ENCODE measurements at regions not wholly inside any gene's neighbourhood (a gene's known extent, or its start where the extent isn't known, plus 50 kb on each side); places are given as distances from the start of the nearest gene placed in this dataset.
"Not testable (repeated sequence)": the region's sequence is repeated elsewhere in the genome, so short reads cannot be mapped to it uniquely, and the experiment has no call there.

DNA sequence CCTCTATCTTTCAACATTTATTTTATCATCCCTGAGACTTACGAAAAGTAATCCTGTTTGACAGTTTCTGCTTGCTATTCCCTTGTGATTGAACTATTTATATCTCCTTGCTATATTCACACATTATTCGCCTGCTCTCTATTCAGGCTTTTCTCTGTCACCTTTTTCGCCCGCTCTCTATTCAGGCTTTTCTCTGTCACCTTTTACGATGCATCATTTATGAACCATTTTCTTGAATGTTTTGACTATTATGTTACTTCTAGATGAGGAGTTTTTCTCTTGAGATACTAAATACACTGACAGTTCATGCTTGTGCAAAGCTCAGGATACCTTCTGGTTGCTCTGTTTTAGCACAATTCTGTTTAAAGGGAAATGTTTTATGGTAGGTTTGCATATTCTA, 143.3 kb upstream of the VSTM2A start:
- Histone ChIP-seq H3K27ac (no peak overlapping the region), H3K36me3 (ENCODE audit: insufficient read depth, low read length) (no peaks in the 10 kb centered on the region), H3K9me3 (ENCODE audit: low read depth, low read length) (no peaks in the 10 kb centered on the region), H3K9ac (ENCODE audit: insufficient read length) (no peak overlapping the region), H3K4me3 (no peak overlapping the region)
- no peak for DNase-seq (ENCODE audit: low read depth, low spot score)
- TF ChIP-seq EZH2 (IDR thresholded peaks at IDR 0.05) (no peak), POLR2AphosphoS5 (IDR thresholded peaks at IDR 0.05; ENCODE audit: borderline replicate concordance, low read depth, low read length) (no peak), FOXP2 (optimal IDR thresholded peaks at IDR 0.05; ENCODE audit: control extremely low read depth, extremely low read length, insufficient read depth) (no peak)

GRCh38 chr7:54409917-54410316, 132.3 kb upstream of the VSTM2A start:
- no peak overlapping the region for H3K4me3 ChIP-seq
- TF ChIP-seq POLR2AphosphoS5 (IDR thresholded peaks at IDR 0.05; ENCODE audit: borderline replicate concordance, low read depth, low read length) (no peak), FOXP2 (optimal IDR thresholded peaks at IDR 0.05; ENCODE audit: control extremely low read depth, extremely low read length, insufficient read depth) (no peak), EZH2 (IDR thresholded peaks at IDR 0.05) (no peak)
- H3K36me3 ChIP-seq (ENCODE audit: insufficient read depth, low read length), result no peaks in the 10 kb centered on the region
- H3K9ac ChIP-seq (ENCODE audit: insufficient read length), result no peak overlapping the region
- H3K9me3 ChIP-seq (ENCODE audit: low read depth, low read length), result no peaks in the 10 kb centered on the region
- H3K27ac ChIP-seq, result no peak overlapping the region
- DNase-seq (ENCODE audit: low read depth, low spot score), result no peak

DNA sequence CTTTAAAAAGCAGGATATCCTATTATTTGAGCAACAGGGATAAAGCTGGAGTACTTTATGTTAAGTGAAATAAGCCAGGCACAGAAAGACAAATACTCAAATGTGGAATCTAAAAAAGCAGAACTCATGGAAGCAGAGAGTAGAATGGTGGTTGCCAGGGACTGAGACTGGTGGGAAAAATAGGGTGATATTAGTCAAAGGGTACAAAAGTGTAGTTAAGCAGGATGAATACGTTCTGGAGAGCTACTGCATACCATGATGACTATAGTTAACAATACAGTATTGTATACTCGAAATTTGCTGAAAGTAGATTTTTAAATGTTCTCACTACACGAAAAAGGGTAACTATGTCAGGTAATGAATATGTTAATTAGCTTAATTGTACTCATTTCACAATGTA, 125.5 kb upstream of the VSTM2A start:
- DNase-seq (ENCODE audit: low read depth, low spot score), result no peak
- H3K9me3 ChIP-seq (ENCODE audit: low read depth, low read length), result no peaks in the 10 kb centered on the region
- no peak overlapping the region for H3K27ac ChIP-seq
- no peak overlapping the region for H3K9ac ChIP-seq (ENCODE audit: insufficient read length)
- no peaks in the 10 kb centered on the region for H3K36me3 ChIP-seq (ENCODE audit: insufficient read depth, low read length)
- no peak for TF ChIP-seq EZH2 (IDR thresholded peaks at IDR 0.05)
- no peak for TF ChIP-seq FOXP2 (optimal IDR thresholded peaks at IDR 0.05; ENCODE audit: control extremely low read depth, extremely low read length, insufficient read depth)
- TF ChIP-seq POLR2AphosphoS5 (IDR thresholded peaks at IDR 0.05; ENCODE audit: borderline replicate concordance, low read depth, low read length), result no peak
- no peak overlapping the region for H3K4me3 ChIP-seq

DNA sequence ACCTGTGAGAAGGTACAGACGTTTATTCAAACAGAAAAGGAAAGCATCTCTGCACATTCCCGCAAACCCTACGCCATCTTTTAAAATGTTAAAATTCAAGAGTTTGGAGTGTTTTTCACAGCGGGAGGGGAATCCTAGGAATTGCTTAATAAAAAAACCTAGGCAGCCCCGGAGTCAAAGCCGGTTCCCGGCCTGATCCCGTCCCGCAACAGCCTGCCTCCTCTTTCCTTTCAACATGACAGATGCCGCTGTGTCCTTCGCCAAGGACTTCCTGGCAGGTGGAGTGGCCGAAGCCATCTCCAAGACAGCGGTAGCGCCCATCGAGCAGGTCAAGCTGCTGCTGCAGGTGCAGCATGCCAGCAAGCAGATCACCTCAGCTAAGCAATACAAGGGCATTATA, 123.0 kb upstream of the VSTM2A start:
- H3K4me3 ChIP-seq, result no peak overlapping the region
- no peaks in the 10 kb centered on the region for H3K36me3 ChIP-seq (ENCODE audit: insufficient read depth, low read length)
- DNase-seq (ENCODE audit: low read depth, low spot score), result no peak
- H3K27ac ChIP-seq, result no peak overlapping the region
- no peaks in the 10 kb centered on the region for H3K9me3 ChIP-seq (ENCODE audit: low read depth, low read length)
- no peak overlapping the region for H3K9ac ChIP-seq (ENCODE audit: insufficient read length)
- no peak for TF ChIP-seq EZH2 (IDR thresholded peaks at IDR 0.05)
- no peak for TF ChIP-seq FOXP2 (optimal IDR thresholded peaks at IDR 0.05; ENCODE audit: control extremely low read depth, extremely low read length, insufficient read depth)
- no peak for TF ChIP-seq POLR2AphosphoS5 (IDR thresholded peaks at IDR 0.05; ENCODE audit: borderline replicate concordance, low read depth, low read length)

DNA sequence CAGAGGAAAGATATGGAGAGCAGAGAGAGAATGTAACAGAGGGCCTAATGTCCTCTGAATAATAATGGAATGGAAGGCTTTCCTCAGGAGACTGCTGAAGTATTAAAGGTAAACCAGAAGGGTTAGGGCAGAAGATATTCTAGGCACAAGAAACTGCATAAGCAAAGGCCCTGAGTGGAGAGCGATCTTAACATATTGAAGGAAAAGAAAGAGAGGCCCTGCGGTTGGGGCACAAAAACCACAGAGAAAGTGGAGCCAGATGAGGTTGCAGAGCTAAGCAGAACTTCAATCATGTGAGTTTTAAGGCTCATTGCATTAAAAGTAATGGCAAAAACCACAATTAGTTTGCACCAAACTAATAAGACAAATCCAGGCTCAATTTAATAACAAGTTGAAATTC, 115.8 kb upstream of the VSTM2A start:
- Histone ChIP-seq H3K9ac (ENCODE audit: insufficient read length) (no peak overlapping the region), H3K36me3 (ENCODE audit: insufficient read depth, low read length) (no peaks in the 10 kb centered on the region), H3K4me3 (no peak overlapping the region), H3K27ac (no peak overlapping the region), H3K9me3 (ENCODE audit: low read depth, low read length) (no peaks in the 10 kb centered on the region)
- TF ChIP-seq POLR2AphosphoS5 (IDR thresholded peaks at IDR 0.05; ENCODE audit: borderline replicate concordance, low read depth, low read length) (no peak), EZH2 (IDR thresholded peaks at IDR 0.05) (no peak), FOXP2 (optimal IDR thresholded peaks at IDR 0.05; ENCODE audit: control extremely low read depth, extremely low read length, insufficient read depth) (no peak)
- no peak for DNase-seq (ENCODE audit: low read depth, low spot score)

DNA sequence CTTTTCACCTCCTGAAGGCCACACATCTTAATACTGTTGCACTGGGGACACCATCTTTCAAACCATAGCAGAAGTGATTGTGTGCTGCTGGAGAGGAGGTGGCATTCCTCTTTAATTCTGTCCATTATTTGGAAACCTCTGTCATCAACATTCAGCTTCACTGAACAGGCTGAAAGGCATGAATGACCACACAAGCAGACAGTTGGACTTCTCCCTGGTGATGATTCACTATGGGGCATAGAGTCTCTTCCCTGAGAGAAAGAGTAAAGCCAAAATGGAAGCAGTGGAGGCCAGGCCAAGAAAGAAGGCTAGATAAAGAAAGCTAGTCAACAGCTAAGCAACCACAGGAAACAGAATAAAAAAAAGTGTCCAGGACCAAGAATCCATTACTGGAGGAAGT, 113.1 kb upstream of the VSTM2A start:
- DNase-seq (ENCODE audit: low read depth, low spot score), result no peak
- H3K9me3 ChIP-seq (ENCODE audit: low read depth, low read length), result no peaks in the 10 kb centered on the region
- no peak overlapping the region for H3K9ac ChIP-seq (ENCODE audit: insufficient read length)
- TF ChIP-seq EZH2 (IDR thresholded peaks at IDR 0.05) (no peak), FOXP2 (optimal IDR thresholded peaks at IDR 0.05; ENCODE audit: control extremely low read depth, extremely low read length, insufficient read depth) (no peak), POLR2AphosphoS5 (IDR thresholded peaks at IDR 0.05; ENCODE audit: borderline replicate concordance, low read depth, low read length) (no peak)
- H3K27ac ChIP-seq, result no peak overlapping the region
- H3K36me3 ChIP-seq (ENCODE audit: insufficient read depth, low read length), result no peaks in the 10 kb centered on the region
- H3K4me3 ChIP-seq, result no peak overlapping the region

GRCh38 chr7:54439391-54439790, 102.8 kb upstream of the VSTM2A start:
- DNase-seq (ENCODE audit: low read depth, low spot score), result no peak
- no peak for TF ChIP-seq EZH2 (IDR thresholded peaks at IDR 0.05)
- TF ChIP-seq POLR2AphosphoS5 (IDR thresholded peaks at IDR 0.05; ENCODE audit: borderline replicate concordance, low read depth, low read length), result no peak
- TF ChIP-seq FOXP2 (optimal IDR thresholded peaks at IDR 0.05; ENCODE audit: control extremely low read depth, extremely low read length, insufficient read depth), result no peak
- H3K9me3 ChIP-seq (ENCODE audit: low read depth, low read length), result no peaks in the 10 kb centered on the region
- H3K27ac ChIP-seq, result no peak overlapping the region
- no peaks in the 10 kb centered on the region for H3K36me3 ChIP-seq (ENCODE audit: insufficient read depth, low read length)
- no peak overlapping the region for H3K9ac ChIP-seq (ENCODE audit: insufficient read length)
- no peak overlapping the region for H3K4me3 ChIP-seq

DNA sequence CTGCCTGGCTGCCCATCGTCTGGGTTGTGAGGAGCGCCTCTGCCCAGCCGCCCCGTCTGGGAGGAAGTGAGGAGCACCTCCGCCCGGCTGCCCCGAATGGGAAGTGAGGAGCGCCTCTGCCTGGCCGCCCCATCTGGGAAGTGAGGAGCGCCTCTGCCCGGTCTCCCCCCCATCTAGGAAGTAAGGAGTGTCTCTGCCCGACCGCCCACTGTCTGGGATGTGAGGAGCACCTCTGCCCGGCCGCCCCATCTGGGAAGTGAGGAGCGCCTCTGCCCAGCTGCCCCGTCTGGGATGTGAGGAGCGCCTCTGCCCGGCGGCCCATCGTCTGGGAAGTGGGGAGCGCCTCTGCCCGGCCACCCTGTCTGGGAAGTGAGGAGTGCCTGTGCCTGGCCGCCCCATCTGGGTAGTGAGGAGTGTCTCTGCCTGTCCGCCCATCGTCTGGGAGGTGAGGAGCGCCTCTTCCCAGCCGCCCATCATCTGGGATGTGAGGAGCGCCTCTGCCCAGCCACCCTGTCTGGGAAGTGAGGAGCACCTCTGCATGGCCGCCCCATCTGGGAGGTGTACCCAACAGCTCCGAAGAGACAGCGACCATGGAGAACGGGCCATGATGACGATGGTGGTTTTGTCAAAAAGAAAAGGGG, 98.0 kb upstream of the VSTM2A start:
- not testable (repeated sequence) for H3K4me3 ChIP-seq; H3K36me3 ChIP-seq (ENCODE audit: insufficient read depth, low read length); H3K9me3 ChIP-seq (ENCODE audit: low read depth, low read length); H3K9ac ChIP-seq (ENCODE audit: insufficient read length); H3K27ac ChIP-seq; DNase-seq (ENCODE audit: low read depth, low spot score)

GRCh38 chr7:54453168-54453567, 89.0 kb upstream of the VSTM2A start:
- not testable (repeated sequence) for H3K4me3 ChIP-seq; H3K9ac ChIP-seq (ENCODE audit: insufficient read length); DNase-seq (ENCODE audit: low read depth, low spot score); H3K9me3 ChIP-seq (ENCODE audit: low read depth, low read length); H3K27ac ChIP-seq; H3K36me3 ChIP-seq (ENCODE audit: insufficient read depth, low read length)

DNA sequence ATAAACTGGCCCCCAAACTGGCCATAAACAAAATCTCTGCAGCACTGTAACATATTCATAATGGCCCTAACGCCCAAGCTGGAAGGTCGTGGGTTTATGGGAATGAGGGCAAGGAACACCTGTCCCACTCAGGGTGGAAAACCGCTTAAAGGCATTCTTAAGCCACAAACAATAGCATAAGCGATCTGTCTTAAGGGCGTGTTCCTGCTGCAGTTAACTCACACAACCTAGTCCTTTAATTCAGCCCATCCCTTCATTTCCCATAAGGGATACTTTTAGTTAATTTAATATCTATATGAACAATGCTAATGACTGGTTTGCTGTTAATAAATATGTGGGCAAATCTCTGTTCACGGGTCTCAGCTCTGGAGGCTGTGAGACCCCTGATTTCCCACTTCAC, 87.5 kb upstream of the VSTM2A start:
- H3K4me3 ChIP-seq; H3K9me3 ChIP-seq (ENCODE audit: low read depth, low read length); H3K36me3 ChIP-seq (ENCODE audit: insufficient read depth, low read length); DNase-seq (ENCODE audit: low read depth, low spot score); H3K9ac ChIP-seq (ENCODE audit: insufficient read length); H3K27ac ChIP-seq: not testable (repeated sequence)
